Renal cortical epithelial cell (primary cell): ENCODE measurements at regions not wholly inside any gene's neighbourhood (a gene's known extent, or its start where the extent isn't known, plus 50 kb on each side); places are given as distances from the start of the nearest gene placed in this dataset.
A peak's percentile ranks its signal among the peaks of the same experiment; 100 is the strongest.
"Not testable (repeated sequence)": the region's sequence is repeated elsewhere in the genome, so short reads cannot be mapped to it uniquely, and the experiment has no call there.

Source experiments
- DNase-seq: peaks from one replicate; pipeline ENCODE4 v3.0.0-alpha.2; 2011; ENCODE audit warnings: low read depth

DNA sequence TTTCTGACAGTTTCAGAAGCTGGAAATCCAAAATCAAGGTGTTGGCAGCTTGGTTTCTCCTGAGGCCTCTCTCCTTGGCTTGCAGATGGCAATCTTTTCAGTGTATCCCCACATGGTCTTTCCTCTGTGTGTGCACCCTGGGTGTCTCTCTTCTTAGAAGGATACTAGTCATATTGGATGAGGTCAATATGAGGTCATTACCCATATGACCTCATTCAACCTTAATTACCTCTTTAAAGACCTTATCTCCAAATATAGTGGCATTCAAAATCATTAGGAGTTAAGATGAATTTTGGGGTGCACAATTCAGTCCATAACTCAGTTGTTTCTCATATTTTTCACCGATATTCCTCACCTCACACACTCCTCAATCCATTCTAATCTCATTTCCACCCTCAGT lies 92.4 kb upstream of the TGM3 start:
- no peak for DNase-seq

DNA sequence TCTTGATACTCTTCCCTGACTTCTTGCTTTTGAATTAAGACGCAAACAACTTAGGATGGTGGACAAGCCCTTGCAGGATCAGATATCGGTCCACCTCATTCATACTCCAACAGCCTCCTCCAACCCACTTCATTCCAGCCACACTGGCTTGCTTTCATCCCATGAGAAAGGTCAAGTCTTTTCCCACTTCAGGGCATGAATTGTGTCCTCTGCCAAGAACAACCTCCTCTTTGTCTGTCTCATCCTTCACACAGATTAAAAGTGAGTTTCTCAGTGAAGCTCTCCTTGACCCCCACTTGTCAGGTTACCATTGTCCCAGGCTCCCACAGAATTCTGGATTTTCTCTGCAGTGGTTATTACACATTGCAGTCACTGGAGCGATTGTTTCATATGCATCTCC lies 91.8 kb upstream of the TGM3 start:
- DNase-seq, result no peak

DNA sequence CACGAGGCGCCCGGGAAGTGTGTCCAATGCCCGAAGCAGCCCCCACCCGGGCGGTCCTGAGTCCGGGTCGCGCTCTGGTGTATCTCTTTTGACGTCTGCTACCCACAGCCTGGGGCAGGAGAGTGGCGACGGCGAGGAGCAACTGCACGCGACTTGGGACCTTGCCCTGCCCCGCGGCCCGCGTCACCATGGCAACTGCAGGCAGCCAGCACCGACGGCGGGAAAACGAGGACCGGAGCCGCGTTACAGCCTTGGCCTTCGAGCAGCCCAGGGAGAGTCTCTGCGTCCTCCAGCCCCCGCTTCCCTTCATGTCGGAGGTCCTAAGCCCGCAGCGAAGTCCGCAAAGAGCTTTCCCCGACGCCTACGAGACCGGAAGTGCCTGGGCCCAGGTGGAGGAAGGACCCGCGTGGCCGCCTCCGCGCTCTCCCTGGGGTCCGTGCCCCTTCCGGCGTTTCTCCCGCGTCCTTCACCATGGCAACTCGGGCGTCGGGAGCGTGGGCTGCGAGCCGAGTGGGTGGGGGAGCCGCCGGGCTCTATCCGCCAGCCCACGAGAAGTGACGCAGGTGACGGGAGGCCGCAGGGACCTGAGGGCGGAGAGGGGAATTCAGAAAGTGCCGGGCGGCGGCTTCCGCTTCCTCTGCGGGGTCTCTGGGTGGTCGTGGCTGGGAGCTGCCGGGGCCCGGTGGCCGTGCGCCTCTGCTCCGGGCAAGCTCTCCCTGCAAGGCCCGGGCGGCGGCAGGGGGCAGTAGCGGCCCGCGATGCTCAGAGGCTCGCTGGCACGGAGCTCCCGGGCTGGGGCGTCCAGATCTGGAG lies 88.6 kb upstream of the TGM3 start:
- DNase-seq, result peak; percentile 6

DNA sequence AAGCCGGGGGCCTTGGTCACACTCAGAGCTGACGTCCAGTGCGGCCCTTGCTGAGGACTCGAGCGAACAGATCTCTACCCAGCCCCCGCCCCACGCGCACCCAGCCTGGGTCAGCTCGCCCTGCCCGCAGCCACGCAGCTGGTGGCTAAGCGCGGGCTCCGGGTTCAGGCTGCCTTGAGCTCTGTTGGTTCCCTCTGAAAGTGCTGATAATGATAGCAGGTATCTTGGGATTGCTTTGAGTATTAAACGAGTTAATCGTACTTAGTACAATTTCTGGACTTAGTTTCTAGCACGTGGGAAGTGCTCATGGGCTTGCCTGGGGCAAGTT lies 88.1 kb upstream of the TGM3 start:
- no peak for DNase-seq

DNA sequence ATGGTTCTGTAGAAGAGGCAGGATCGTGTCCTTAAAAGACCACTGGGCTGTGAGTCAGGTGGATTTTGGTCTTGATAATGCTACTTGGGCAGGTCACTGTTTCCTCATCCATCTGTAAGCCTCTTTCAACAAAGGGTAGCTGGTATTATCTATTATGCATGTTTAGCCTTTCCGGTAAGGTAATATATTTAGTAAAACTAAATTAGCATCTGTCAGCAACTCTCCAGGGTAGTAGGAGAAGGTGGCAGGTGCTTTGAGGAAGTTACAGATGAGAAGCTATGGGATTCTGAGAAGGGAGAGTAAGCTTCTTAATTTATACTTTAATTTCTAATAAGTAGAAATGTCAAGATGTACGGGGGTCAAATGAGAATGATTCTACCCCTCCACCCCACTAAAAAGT lies 86.9 kb upstream of the TGM3 start:
- no peak for DNase-seq

DNA sequence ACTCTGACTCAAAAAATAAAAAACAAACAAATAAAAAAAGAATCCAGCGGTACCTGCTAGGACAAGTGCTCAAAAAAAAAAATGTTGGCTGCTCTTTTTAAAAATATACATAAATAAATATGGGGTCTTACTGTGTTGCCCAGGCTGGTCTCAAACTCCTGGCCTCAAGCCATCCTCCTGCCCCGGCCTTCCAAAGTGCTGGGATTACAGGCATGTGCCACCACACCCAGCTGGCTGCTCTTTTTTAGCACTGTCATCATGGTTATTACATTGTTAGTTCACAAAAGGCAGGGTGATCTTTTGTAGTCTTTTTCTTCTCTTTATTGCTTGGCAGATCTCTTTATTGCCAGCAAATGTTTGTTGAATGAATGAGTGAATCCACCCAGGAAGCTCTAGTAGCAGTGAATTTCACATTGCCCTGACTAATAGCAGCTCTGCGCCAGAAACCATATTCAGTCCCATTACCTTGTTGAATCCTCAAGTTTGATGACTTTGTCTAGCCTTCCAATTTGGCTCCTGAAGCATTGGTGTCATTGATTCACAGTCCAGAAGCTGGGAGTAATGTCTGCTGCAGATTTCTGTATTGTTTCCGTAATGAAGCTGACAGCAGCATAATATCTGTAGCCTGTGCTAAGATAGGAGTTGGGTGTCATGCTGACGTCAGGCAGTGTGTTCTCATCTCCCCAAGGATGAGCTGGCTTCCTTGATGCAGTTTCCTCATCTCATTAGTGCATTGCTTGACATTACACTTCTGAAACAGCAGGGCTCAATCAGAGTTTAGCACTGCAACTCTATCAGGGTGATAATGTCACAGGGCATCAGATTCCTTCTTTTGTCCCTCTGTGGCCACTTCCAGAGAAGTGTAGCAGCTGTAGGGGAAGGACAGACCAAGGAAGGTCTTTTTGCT lies 84.9 kb upstream of the TGM3 start:
- no peak for DNase-seq

DNA sequence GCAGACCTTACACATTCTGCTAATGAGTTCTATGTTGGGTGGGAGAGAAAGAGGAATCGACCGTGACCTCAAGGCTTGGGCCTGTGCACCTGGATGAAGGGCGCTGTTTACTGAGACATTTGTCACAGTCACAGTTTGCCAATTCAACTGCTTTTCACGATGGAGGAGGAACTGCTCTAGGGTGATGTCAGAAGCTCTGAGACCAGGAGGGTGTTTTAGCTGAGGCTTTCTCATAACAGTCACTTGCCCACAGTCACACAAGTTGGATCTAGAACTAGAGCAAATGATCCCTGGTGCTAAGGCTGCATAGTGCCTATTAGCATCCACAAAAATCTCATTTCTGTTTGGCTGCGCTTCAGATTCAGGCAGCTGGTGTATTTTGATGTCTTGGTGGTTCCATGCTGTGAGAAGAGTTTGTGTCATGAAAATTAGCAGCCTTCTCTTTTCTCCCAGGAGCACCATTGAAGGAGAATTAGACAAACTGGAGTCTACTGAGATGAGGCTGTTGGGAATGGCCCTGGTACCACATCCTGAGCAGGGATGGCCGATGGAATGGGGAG lies 83.3 kb upstream of the TGM3 start:
- no peak for DNase-seq

DNA sequence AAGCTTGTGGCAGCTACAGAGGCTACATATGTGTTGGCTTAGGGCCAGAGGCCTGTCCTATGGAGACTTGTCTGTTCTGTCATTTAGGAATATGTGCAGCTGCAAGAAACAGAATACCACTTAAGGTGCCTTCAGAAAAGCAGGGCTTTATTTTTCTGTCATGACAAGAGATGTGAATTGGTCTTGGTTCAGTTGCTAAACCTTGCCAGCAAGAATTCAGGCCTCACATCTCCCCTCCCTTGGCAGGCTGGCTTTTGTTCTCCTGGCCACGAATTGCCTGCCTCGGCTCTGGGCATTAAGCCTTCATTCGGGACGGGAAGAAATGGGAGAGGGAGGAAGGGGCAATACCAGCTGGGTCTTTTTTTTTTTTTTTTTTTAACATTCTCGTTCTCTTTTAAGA lies 82.4 kb upstream of the TGM3 start:
- DNase-seq, result no peak

DNA sequence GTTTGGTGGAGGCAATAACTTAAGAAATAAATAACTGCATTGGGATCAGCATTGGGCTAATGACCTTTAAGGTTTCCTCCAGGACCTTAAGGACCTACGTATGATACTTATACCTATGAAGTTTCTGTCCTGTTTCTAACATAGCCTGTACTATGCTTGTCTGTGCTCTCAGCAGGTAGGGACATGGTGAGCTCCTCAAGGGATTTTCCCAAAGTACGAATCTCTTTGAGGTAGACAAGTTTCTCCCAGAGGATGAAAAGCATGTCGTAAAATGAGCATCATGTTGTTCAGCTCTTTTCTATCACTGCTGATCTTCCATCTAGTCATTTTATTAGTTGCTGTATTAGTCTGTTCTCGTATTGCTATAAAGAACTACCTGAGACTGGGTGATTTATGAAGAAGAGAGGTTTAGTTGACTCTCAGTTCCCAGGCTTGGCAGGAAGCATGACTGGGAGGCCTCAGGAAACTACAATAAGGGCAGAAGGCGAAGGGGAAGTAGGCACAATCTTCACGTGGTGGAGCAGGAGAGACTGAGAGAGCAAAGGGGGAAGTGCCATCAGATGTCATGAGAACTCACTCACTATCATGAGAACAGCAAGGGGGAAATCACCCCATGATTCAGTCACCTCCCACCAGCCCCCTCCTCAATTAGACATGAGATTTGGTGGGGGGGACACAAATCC lies 77.8 kb upstream of the TGM3 start:
- DNase-seq, result no peak

DNA sequence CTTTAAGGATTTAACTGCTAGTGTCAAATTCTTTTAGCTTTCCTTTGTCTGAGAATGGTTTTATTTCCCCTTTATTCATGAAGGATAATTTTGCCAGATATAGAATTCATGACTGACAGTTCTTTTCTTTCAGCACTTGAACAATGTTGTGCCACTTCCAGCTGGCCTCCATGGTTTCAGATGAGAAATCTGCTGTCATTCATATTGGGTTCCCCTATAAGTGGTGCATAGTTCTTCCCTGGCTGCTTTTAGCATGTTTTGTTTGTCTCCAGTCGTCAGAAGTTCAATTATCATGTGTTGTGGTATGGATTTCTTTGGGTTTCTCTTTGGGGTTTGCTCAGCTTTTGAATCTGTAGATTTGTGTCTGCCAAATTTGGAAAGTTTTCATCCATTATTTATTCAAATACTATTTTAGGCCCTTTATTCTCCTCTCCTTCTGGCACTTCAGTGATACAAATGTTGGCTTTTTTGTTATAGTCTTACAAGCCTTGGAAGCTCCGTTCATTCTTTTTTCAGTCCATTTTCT lies 76.3 kb upstream of the TGM3 start:
- no peak for DNase-seq

DNA sequence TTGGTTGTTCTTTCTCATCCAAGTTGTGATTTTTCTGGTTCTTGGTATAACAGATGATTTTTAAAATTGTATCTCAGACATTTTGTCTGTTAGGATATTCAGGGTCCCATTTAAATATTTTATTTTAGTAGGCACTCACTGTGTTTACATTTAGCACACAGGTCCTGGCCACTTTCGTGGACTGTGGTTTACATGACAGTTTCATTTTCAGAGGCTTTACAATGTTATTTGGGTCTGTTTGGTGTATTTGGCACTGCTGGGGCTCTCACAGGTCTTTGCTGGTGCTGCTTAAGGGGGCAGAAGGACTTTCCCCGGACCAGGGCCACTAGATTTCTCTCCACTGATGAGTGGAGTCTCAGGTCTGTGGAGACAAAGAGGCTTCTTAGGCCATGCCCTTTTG lies 75.5 kb upstream of the TGM3 start:
- DNase-seq, result no peak

DNA sequence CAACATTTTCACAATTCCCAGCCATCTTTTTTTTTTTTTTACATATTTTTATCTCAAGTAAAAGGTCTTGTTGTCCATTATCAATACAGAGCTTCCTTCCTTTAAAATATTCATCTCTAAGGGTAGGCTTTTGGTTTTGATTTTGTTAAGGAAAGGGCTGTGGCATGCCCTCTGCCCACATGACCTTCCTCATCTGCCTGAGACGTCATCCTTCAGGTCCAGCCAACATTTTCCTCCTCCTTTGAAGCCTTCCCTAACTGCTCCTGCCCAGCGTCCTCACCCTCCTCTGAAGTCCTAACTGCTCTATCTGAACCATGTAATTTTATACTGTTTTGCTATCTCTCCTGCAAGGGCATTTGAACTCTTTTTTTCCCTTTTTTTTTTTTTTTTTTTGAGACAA lies 73.9 kb upstream of the TGM3 start:
- DNase-seq, result no peak

DNA sequence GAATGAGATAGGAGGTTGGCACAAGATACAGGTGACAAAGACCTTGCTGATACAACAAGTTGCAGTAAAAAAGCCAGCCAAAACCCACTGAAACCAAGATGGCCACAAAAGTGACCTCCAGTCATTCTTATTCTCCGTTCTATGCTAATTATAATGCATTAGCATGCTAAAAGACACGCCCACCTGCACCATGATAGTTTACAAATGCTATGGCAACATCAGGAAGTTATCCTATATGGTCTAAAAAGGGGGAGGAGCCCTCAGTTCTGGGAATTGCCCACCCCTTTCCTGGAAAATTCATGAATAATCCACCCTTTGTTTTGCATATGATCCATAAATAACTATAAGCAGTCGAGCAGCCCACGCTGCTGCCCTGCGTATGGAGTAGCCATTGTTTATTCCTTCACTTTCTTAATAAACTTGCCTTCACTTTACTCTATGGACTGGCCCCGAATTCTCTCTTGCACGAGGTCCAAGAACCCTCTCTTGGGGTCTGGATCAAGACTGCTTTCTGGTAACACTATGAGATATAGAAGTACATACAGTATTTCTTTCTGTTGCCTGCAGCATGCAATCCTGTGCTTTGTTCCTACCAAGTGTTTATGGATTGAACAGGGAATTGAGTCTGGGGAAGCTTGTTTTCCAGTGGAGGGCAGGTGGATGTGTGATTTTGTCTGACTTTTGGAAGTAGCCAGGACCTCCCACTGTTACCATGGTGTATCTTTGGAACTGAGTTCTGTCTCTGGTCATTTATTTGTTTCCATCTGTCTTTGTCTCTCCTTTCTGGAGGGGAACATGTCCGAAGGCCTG lies 72.0 kb upstream of the TGM3 start:
- no peak for DNase-seq

DNA sequence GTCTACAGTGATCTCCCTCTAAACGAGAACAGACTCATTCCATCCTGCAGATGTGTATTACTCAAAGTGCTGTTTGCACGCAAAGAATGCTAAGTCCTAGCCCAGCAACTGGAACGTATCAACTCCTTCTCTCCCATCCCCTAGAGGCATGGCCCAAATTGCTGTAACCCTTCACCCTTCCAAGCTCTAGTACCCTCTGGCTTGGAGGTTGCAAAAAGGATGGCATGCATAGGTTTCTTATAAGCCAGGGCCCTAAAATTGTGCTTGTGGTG lies 71.5 kb upstream of the TGM3 start:
- DNase-seq, result no peak

DNA sequence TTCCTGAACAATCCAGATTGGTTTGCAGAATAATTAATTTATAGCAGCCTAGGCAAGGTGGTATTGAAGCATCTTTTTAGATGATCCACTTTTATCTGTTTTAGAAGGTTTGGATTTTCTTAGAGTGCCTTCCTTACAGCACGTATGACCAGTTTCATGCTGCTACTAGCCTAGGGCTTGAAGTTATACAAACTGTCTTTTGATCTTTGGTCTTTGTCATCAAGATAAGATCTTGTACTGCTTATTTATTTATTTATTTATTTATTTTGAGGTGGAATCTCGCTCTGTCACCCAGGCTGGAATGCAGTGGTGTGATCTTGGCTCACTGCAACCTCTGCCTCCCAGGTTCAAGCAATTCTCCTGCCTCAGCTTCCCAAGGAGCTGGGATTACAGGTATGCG lies 68.5 kb upstream of the TGM3 start:
- DNase-seq, result not testable (repeated sequence)

DNA sequence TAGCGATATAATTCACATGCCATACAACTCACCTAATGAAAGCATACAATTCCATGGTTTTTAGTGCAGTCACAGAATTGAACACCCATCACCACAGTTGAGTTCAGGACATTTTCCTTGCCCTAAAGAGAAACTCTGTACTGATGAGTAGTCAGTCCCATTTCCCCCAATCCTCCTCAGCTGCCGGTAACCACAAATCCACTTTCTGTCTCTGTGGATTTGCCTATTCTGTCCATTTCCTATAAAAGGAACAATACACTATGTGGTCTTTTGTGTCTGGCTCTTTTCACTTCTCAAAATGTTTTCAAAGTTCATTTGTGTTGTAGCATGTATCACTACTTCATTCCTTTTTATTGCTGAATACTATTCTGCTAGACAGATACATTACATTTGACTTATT lies 67.9 kb upstream of the TGM3 start:
- no peak for DNase-seq

DNA sequence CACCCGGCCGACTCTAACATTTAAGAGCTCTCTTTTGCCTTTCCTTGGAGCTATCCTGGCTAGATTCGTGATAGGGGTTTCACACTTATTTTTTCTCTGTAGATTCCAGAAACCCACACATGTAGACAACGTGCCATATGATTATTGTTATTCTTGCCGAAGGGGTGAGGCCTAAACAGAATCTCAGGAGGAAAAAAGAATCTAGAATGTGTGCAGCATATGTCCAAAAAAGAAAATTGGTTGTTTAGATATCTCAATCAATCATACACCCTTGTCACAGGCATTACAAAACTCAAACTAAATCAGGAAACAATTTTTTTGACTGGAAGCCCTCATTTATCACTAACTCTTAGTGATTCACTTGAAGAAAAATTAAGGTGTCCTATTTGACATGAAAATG lies 66.9 kb upstream of the TGM3 start:
- no peak for DNase-seq

DNA sequence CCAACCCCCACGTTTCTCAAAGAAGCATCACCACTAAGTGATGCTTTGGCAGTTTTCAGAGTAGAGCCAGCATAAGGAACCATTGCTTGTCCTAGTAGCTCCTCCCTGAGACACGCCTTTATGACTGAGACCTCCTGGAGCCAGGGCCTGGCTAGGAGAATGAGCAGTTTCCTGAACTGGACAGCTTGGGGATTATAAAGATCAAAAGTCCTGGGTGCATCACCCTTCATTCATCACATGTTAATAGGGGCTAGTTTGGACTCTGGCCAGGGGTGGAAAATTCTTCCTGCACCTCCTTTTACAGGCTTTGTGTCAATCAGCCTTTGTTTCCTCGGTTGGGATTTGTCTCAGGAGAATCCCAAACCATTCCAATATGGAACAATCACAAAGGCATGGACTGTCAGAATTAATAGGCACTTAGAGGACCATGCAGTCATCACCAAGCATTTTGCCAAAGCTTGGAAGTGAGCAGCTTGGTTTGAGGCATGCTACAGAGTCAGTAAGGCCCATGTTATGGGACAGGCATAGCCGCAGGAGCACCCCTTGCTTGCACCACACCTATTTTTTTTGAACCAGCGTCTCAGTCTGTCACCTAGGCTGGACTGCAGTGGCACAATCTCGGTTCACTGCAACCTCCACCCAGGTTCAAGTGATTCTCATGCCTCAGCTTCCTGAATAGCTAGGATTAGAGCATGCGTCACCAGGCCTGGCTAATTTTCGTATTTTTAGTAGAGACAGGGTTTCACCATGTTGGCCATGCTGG lies 64.9 kb upstream of the TGM3 start:
- no peak for DNase-seq

DNA sequence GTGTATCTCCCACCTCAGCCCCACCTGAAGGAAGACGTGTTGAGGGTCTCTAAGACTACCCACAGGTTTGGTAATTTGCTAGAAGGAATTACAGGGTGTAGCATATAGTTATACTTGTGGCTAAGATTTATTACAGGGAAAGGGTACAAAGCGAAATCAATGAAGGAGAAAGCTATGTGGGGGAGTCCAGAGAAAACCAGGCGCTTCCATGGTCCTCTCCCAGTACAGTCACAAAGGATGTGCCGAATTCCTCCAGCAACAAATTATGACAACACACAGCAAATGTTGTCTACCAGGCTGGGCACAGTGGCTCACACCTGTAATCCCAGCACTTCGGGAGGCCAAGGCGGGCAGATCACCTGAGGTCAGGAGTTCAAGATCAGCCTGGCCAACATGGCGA lies 64.1 kb upstream of the TGM3 start:
- DNase-seq, result no peak

DNA sequence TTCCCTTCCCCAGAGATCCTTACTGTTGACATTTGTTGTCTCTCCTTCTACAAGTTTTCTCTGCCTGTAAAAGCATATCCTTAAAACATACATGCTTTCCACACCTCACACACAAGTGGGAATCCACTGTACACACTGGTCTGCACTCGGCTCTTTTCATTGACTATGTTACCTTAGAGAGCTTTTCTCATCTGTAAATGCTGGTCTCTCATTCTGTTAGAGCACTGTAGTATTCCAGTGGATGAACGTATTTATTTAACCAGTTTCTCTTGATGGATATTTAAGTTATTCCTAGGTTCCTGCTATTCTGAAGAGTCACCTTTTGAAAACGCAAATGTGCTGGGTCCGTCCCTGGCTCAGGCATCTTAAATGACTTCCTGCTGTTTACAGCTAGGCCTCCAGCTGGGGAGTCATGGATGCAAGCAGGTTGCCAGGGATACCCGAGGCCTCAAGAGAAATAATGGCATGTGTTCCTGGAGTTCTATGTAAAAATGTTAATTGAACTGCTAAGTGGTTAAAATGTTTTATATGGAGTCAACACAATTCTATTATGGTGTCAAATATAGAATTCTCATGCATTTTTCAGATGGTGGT lies 61.1 kb upstream of the TGM3 start:
- peak; percentile 46 for DNase-seq
